GM18909 (cell line): ENCODE measurements at regions not wholly inside any gene's neighbourhood (a gene's known extent, or its start where the extent isn't known, plus 50 kb on each side); places are given as distances from the start of the nearest gene placed in this dataset.
"Not testable (repeated sequence)": the region's sequence is repeated elsewhere in the genome, so short reads cannot be mapped to it uniquely, and the experiment has no call there.

Experiments used
- ATAC-seq: cut with Tn5 transposase; IDR thresholded peaks from one replicate; pipeline ENCODE4 v1.9.1; 2021; ENCODE audit warnings: mild to moderate bottlenecking; ENCODE audit not compliant: unreplicated experiment, poor library complexity

DNA sequence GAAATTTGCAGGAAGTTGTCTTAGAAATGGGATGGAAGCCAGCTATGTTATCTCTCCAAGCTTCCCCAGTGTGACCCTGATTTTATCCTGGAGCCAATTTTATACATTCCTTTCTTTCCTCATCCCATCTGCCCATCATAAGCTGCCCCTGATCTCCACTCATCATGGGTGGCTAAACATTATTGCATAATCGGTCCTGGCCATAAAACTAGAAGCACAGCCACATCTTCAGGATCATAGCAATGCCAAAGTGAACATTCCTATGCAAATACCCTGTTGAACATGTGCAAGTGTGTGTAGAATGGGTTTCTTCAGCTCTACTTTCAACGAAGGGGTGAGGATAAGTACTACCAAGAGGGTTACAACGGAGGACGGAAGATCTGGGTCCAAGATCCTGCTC lies 50.6 kb upstream of the COG2 start:
- no peak for ATAC-seq

DNA sequence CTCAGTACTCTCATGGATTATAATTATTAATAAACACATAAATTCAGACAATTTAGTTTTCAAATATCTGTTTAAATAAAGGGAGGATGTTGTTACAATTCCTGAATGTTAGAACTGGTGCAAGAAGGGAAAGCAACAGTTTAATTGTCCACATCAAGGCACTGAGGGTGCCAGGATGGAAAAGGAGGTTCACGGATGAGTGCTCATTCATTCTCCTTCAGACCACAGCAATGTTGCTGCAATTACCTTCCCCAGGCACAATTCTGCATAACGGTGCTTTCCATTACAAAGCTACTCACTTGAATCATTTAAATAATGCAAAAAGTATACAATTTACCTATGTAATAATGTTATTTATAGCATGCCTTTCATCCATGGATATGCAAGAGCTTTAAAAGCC lies 52.3 kb upstream of the COG2 start:
- ATAC-seq: no peak

DNA sequence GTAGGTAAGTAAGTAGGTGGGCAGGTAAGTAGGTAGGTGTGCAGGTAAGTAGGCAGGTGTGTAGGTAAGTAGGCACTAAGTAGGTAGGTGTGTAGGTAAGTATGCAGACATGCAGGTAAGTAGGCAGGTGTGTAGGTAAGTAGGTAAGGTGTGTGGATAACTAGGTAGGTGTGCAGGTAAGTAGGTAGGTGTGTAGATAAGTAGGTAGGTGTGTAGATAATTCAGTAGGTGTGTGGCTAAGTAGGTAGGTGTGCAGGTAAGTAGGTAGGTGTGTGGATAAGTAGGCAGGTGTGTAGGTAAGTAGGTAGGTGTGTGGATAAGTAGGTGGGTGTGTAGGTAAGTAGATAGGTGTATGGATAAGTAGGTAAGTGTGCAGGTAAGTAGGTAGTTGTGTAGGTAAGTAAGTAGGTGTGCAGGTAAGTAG lies 53.9 kb upstream of the COG2 start:
- no peak for ATAC-seq

DNA sequence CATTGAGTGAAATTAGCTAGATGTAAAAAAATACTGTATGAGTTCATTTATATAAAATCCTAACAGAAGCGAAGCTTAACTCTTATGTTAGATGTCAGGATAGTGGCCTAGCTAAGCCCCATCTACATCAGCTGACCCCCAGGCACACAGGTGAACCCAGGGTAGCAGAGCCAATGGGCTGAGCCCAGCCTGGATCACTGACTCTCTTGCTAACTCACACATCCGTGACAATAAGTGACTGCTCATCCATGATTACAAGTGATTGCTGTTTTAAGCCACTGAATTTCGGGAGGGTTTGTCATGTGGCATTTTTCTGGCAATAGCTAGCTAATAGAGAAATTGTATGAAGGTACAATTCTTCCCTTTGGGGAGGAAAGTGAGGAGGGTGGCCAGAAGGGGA lies 55.2 kb upstream of the COG2 start:
- no peak for ATAC-seq

DNA sequence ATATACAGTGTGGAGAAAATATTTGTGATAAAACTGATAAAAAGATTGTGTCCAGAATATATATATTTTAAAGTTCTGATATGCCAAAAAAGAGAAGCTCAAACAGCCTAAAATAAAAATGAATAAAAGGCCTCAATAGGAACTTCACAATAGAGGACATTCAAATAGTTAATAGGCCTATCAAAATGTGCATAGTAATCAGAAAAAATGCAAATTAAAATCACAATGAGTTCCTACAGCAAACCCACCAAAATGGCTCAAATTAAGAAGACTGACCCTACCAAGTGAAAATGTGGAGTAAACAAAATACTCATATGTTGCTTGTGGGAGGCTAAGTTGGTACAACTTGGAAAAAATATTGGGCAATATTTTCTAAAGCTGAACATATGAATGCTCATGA lies 57.6 kb upstream of the COG2 start:
- ATAC-seq: no peak

DNA sequence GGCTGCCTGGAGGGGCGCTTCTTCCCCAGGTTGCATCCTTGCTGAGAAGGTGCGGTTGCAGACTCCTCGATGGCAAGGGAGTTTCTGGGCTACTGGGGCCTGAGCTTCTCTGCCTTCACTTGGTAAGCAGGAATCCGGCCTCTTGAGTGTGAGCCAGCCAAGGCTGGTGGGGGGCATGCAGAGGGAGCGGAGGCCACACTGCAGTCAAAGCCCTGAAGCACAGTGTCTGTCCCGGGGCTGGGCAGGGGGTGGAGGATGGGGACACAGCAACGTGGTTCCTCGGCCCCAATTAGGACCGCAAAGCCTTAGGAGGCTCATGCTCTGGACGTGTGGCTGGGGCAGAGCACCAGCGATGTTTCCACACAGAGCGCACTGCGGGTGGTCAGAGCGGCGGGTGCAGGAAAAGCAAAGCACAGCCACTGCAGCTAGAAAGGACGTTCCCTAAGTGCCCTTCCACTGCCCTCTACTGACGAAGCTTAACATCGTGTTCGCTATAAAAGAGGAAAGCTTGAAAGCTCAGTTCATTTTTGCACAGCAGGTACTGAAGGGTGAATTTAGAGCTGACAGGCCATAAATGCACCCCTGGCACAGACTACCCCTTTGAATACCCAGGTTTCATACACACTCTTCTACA lies 60.7 kb upstream of the COG2 start:
- no peak for ATAC-seq

DNA sequence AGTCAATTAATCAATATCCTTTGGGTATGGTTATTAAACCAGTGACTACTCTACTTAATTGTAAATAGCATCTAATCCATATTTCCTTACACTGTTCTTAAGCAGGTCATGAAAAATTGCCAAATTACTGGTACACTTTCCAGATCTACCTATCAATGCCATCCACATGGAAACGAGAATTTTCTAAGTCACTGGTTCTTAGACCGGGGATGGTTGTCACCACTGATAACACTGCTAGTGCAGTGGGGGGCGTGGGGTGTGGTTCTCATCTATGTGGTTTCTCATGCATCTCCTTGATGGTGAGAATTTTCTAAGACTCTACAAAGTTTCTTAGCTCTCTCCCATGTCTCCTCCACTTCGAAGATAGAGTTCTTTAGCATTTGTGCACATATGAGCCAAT lies 63.7 kb upstream of the COG2 start:
- no peak for ATAC-seq

DNA sequence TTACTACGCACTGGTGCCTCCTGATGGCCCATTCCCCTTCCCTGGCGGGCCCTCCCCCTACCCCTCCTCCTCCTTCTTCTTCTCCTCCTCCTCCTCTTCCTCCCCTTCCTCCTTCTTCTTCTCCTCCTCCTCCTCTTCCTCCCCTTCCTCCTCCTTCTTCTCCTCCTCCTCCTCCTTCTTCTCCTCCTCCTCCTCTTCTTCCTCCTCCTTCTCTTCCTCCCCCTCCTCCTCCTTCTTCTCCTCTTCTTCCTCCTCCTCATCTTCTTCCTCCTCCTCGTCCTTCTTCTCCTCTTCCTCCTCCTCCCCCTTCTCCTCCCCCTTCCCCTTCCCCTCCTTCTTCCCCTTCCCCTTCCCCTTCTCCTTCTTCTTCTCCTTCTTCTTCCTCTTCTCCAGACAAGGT lies 64.7 kb upstream of the COG2 start:
- no peak for ATAC-seq

DNA sequence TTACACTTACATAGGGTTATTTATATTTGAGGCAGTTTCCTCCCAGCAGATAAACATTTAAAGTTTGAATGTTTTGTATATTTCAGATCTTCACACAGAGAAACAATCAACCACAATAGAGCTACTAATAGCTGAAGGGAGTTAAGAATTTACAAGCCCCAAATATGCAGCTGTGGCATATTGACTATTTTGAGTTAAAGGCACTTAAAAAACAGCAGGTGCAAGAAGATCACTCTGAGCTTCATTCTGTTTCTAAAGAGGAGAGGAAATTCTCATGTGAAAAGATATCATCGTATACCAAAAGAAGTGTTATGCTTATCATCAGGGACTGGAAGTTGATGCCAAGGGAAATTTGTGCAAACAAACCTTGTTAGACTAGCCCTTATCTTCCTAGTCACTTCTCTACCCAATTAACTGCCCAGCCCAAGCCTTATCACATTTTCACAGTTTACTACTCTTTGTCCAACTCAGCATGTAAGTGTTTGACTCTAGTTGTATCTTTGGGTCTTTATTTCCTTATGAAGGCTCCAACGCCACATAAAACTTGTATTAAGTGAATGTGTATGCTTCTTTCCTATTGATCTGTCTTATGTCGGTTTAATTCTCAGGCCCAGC lies 66.3 kb upstream of the COG2 start:
- ATAC-seq: no peak

DNA sequence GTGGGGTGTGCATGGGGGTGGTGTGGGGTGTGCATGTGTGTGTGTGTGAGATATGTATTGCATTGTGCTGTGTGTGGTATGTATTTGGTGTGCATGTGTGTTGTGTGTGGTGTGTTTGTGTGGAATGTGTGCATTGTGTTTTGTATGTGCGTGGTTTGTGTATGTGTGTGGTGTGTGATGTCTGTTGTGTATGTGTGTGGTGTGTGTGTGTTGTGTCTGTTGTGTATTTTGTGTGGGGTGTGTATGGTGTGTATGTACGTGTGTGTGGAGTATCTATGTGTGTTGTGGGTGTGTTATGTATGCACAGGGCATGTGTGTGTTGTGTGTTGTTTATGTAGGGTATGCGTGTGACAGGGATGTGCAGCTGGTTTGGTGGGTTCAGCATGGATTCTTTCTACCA lies 67.8 kb upstream of the COG2 start:
- no peak for ATAC-seq

DNA sequence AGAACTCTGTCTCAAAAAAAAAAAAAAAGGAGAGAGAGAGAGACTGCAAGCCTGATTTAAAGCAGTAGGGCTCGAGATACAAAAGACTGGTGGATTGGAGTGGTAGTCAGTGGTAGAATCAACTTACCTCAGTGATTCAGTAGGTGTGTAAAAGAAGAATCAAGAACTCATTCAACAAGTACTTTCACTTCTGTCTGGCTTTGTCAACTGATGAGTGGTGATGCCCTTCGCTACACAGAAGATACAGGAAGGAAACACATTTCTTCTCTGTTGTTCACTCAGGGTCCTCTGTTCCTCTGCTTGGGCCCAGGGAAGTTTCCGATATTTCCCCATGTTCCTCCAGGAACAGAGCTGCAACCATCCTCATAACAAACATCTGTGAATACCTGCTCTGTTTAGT lies 68.6 kb upstream of the COG2 start:
- no peak for ATAC-seq

DNA sequence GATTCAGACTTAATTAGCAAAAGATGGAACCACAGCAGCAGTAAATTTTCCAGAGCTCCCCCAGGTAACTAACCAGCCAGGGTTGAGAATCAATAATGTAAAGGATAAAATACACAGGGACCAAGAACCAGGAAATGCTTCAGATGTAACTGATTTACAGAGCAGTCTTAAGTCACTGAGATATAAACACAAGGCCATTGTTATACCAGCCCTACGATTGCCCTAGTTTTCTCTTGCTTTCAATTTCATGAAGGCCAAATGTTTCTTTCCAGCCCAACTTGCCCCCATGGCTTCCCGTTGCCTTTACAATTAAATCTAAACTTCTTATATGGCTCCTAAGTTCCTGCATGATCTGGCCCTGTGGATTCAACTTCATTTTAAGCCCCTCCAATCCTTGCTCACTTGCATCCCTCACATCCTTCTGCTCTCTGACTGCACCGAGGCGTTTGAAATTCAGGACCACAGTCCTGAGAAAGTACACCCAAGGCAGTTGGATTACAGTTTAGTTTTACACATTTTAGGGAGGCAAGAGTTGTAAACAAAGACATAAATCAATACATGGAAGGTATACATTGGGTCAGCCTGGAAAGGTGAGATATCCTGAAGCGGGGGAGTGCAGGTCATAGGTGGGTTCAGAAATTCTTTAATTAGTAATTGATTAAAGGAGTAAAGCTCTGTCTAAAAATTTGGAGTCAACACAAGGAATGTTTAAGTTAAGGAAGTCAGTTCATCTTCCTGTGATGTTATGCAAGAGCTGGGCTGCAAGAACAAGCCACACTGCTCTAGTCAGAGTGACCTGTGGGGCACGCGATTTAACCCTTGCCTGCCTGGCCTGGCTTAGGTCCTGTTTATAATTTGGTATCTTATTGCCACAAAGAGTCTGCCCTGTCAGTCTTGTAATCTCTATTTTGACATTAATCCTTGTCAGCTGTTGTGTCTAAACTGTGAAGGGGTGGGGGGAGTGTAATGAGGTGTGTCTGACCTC lies 69.9 kb upstream of the COG2 start:
- no peak for ATAC-seq

DNA sequence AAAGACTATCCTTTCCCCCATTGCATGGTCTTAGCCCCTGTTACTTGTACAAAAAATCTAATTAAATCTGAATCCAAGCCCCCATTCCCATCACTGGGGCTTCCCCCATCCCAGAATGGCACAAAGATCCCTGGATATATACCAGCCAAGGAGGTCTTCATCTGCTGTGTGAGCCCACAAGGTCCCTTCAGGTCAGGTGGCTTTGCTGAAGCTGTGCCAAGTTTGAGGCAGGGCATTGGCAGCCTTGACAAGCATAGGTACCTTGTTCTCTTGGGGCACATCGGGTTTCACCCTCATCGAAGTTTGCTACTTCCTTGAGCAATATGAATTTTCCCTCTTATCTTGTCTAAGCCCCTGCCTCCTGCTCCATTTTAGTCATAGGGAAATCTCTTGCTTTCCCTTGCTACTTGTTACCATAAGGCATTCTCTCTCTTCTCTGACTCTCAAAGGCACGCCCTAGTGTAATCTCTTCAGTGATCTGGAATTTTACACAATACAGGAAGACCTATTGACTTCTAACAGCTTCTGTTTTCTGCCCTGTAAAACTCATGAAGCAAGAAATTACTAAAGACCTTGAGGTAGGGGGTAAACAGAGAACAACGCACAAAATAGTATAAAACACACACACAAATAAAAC lies 71.4 kb upstream of the COG2 start:
- no peak for ATAC-seq

DNA sequence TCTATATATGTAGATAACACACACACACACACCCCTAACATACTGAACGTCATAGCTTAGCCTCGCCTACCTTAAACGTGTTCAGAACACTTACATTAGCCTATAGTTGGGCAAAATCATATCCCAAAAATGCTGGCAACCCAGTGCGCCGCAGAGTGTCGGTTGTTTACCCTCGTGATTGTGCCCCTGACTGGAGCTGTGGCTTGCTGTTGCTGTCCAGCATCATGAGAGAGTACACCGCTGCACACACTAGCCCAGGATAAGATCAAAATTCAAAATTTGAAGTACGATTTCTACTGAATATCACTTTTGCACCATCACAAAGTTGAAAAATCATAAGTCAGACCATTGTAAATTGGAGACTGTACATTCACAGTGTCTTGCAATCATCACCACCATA lies 73.1 kb upstream of the COG2 start:
- ATAC-seq: no peak

DNA sequence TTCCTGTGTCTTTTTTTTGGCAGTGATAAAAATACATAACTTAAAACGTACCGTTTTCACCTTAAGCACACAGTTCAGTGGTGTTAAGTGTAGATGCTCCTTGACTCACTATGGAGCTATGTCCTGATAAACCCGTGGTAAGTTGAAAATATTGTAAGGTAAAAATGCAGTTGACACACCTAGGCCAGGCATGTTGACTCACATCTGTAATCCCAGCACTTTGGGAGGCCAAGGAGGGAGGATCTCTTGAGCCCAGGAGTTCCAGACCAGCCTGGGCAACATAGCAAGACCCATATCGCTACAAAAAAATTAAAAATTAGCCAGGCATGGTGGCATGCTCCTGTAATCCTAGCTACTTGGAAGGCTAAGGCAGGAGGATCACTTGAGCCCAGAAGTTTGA lies 73.6 kb upstream of the COG2 start:
- ATAC-seq: no peak

DNA sequence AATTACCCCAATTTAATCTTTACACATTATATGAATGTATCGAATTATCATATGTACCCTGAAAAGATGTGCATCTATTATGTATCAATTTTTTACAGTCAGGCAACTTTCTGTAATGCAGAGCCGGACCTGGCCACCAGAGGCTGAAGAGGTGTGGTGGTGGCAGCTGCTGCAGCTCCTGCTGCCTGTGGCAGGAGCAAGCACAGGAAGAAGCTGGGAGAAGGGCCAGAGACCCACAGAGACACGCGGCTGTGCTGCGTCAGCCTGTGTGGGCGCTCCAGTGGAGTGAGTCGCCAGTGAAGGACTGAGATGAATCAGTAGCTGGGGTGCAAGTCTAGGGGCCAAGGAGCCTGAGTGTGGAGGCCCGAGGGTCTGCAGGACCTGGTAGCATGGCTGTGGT lies 74.3 kb upstream of the COG2 start:
- ATAC-seq: no peak

DNA sequence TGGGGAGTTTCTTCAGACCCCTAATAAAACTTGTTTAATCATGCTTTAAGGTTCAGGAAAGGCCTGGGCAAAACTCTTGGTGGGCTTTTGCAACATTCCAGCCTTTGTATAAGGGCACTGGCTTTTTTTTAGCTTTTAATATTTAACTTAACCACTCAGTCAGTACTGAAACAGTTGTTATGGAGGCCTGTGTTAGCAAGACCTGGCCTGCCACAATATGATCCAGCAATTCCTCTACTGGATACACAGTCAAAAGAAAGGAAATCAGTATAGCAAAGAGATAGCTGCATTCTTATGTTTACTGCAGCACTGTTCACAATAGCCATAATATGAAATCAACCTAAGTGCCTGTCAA lies 75.1 kb upstream of the COG2 start:
- no peak for ATAC-seq

DNA sequence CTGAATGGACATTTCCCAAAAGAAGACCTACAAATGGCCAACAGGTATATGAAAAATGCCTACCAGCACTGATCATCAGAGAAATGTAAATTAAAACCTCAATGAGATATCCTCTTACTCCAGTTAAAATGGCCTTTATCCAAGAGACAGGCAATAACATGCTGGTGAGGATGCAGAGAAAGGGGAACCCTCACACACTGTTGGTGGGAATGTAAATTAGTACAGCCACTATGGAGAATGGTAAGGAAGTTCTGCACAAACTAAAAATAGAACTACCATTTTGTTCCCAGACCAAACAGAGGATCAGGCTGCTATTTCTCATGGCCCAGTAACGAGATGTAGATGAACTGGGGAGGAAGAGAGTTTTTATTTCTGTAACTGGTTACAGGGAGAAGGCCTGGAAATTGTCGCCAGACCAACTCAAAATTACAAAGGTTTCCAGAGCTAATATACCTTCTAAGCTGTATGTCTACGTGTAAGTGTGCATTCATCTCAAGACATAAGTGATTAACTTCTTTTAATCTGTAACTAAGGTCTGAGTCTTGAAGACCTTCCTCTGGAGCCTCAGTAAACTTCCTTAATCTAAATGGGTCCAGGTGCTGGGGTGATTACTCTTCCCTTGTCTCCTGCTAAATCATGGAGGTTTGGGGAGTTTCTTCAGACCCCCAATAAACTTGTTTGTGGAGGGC lies 75.6 kb upstream of the COG2 start:
- ATAC-seq: not testable (repeated sequence)

DNA sequence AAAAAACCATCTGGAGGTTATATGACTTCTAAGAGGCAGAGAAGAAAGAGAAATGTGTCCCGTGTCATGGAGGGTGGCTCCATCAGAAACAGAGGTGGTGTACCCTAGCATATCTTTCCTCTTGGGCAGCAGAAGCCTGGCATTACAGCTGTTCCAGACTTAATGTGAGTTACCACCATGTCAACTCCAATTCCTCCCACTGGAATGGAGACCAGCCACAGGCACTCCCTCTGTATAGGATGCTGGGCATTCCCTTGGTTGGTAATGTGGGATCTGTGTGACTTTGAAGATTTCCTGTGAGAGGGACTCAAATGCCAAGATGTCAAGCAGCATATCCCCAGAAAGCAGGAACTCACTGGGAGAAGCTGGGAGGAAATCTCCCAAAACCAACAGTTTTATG lies 77.1 kb upstream of the COG2 start:
- no peak for ATAC-seq

DNA sequence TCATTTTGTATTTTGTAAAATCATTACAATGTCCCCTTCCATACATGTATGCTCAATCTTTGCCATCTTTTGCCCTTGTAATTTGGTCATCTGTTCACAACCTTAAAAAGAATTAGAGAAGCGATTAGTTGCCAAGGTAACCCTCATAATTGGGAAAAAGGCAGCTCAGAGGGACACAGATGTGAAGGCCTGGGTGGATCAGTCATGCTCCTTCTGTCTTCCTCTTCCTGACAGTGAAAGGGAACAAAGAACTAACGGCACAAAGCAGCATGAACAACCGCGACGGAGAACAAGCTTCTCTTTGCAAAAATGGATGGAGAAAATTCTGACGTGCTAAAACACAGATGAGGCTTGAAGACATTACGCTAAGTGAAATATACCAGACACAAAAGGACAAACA lies 78.7 kb upstream of the COG2 start:
- ATAC-seq: no peak

DNA sequence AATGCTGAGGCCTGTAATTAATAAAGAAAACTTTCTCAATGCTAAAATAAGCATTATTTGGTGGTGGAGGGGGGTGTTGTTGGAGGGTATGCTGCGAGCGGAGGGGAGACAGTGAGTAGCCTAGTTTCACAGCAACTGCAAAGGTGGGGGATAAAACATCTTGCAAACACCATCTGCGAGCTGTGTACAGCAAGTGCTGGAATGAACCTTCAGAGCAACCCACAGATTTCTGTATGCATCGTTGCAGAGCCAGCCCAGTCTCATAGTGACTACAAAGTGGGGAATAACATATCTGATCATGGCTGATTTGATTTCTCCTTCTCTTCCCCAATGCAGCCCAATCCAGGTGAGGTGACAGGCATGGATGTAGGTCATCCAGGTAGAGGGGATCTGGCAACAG lies 80.7 kb upstream of the COG2 start:
- no peak for ATAC-seq
